ENCODE measurements at regions not wholly inside any gene's neighbourhood (a gene's known extent, or its start where the extent isn't known, plus 50 kb on each side); places are given as distances from the start of the nearest gene placed in this dataset.
"Not testable (repeated sequence)": the region's sequence is repeated elsewhere in the genome, so short reads cannot be mapped to it uniquely, and the experiment has no call there.

GRCh38 chr6:81023709-81024108, 728.8 kb downstream of the TENT5A start:
- H3K4me1 ChIP-seq = no peaks in the 10 kb centered on the region
- no peak overlapping the region for H3K27ac ChIP-seq (replicated peaks in 1 of 4)
- DNase-seq (ENCODE audit: extremely low spot score) = no peak
- H3K4me3 ChIP-seq = no peak overlapping the region
- TF ChIP-seq POLR2AphosphoS5 (IDR thresholded peaks at IDR 0.05) (no peak), CTCF (IDR thresholded peaks at IDR 0.05) (no peak), POLR2A (IDR thresholded peaks at IDR 0.05; ENCODE audit: low read depth) (no peak), EP300 (IDR thresholded peaks at IDR 0.05) (no peak)
- 98% methylated on average over 1 of the region's 1 CpG for WGBS
- H3K36me3 ChIP-seq = no peaks in the 10 kb centered on the region
- no peaks in the 10 kb centered on the region for H3K27me3 ChIP-seq
- intact Hi-C loops (cut with DNase I) = no loop called here
- H3K9me3 ChIP-seq = peaks cover 0 to 8% (median 5%) of the 10 kb centered on the region in 4 donors

GRCh38 chr6:81023007-81023582, 729.4 kb downstream of the TENT5A start:
- Histone ChIP-seq H3K27ac (replicated peaks in 1 of 4) (no peak overlapping the region), H3K27me3 (no peaks in the 10 kb centered on the region), H3K9me3 (peaks cover 0 to 8% (median 6%) of the 10 kb centered on the region in 4 donors), H3K36me3 (no peaks in the 10 kb centered on the region), H3K4me1 (no peaks in the 10 kb centered on the region), H3K4me3 (no peak overlapping the region)
- 77% methylated on average over 1 of the region's 1 CpG for WGBS
- TF ChIP-seq CTCF (IDR thresholded peaks at IDR 0.05) (no peak), POLR2A (IDR thresholded peaks at IDR 0.05; ENCODE audit: low read depth) (no peak), EP300 (IDR thresholded peaks at IDR 0.05) (no peak), POLR2AphosphoS5 (IDR thresholded peaks at IDR 0.05) (no peak)
- intact Hi-C loops (cut with DNase I) = no loop called here
- no peak for DNase-seq (ENCODE audit: extremely low spot score)

GRCh38 chr6:81017586-81017985, 734.9 kb downstream of the TENT5A start:
- H3K4me1 ChIP-seq; H3K27ac ChIP-seq (replicated peaks in 1 of 4); DNase-seq (ENCODE audit: extremely low spot score); H3K36me3 ChIP-seq; H3K27me3 ChIP-seq; intact Hi-C loops (cut with DNase I); H3K4me3 ChIP-seq: not testable (repeated sequence)
- WGBS = 95% methylated on average over 6 of the region's 6 CpGs
- peaks cover 0 to 20% (median 17%) of the 10 kb centered on the region in 4 donors for H3K9me3 ChIP-seq

GRCh38 chr6:81003894-81004293, 748.6 kb downstream of the TENT5A start:
- Histone ChIP-seq H3K4me1 (no peaks in the 10 kb centered on the region), H3K9me3 (peaks cover 0 to 19% (median 9%) of the 10 kb centered on the region in 4 donors), H3K27me3 (no peaks in the 10 kb centered on the region), H3K36me3 (no peaks in the 10 kb centered on the region), H3K4me3 (no peak overlapping the region), H3K27ac (replicated peaks in 1 of 4) (no peak overlapping the region)
- TF ChIP-seq POLR2A (IDR thresholded peaks at IDR 0.05; ENCODE audit: low read depth) (no peak), CTCF (IDR thresholded peaks at IDR 0.05) (no peak), POLR2AphosphoS5 (IDR thresholded peaks at IDR 0.05) (no peak), EP300 (IDR thresholded peaks at IDR 0.05) (no peak)
- DNase-seq (ENCODE audit: extremely low spot score) = no peak
- intact Hi-C loops (cut with DNase I) = no loop called here

- no peaks in the 10 kb centered on the region for H3K36me3 ChIP-seq
- H3K4me3 ChIP-seq = no peak overlapping the region
- peaks cover 0 to 19% (median 8%) of the 10 kb centered on the region in 4 donors for H3K9me3 ChIP-seq
- TF ChIP-seq POLR2AphosphoS5 (IDR thresholded peaks at IDR 0.05) (no peak), POLR2A (IDR thresholded peaks at IDR 0.05; ENCODE audit: low read depth) (no peak), EP300 (IDR thresholded peaks at IDR 0.05) (no peak), CTCF (IDR thresholded peaks at IDR 0.05) (no peak)
- intact Hi-C loops (cut with DNase I) = no loop called here
- 68% methylated on average over 2 of the region's 2 CpGs for WGBS
- DNase-seq (ENCODE audit: extremely low spot score) = no peak
- H3K4me1 ChIP-seq = no peaks in the 10 kb centered on the region
- H3K27me3 ChIP-seq = no peaks in the 10 kb centered on the region
- H3K27ac ChIP-seq (replicated peaks in 1 of 4) = no peak overlapping the region
Measured at GRCh38 chr6:81003156-81003555, 749.3 kb downstream of the TENT5A start.

Data from esophagus muscularis mucosa (tissue), 4 donors.